Natural killer cell treated with Interleukin-12 subunit alpha and Interleukin-12 subunit beta and Interleukin-15 and Interleukin-18, amount 100 ng/mL, for 72 hours (primary cell): ENCODE measurements at regions not wholly inside any gene's neighbourhood (a gene's known extent, or its start where the extent isn't known, plus 50 kb on each side); places are given as distances from the start of the nearest gene placed in this dataset.

Experiments
- ATAC-seq, 2 donors: fragments of 150-1000 bp; cut with Tn5 transposase in 1 of 2; sonication (Bioruptor Pico), chemical (Tn5 transposase) in 1 of 2; 2 replicates each; pipeline ENCODE4 v1.10.0; 2021
- DNase-seq: peaks from one replicate; pipeline ENCODE4 v3.0.0; 2022; ENCODE audit warnings: low spot score
- H3K27ac Mint-ChIP-seq, 2 donors: 1 replicate in 1 of 2; 2 replicates in 1 of 2; pipeline ENCODE4 v1.8.0; 2022; ENCODE audit warnings: mixed read lengths in 2 of 2, mild to moderate bottlenecking in 1 of 2, moderate library complexity in 1 of 2
- H3K27me3 Mint-ChIP-seq, 2 donors: 1 replicate in 1 of 2; 2 replicates in 1 of 2; pipeline ENCODE4 v1.8.0; 2022; ENCODE audit warnings: mixed read lengths in 2 of 2
- H3K36me3 Mint-ChIP-seq: one replicate; pipeline ENCODE4 v1.8.0; 2022; ENCODE audit warnings: mixed read lengths
- H3K4me1 Mint-ChIP-seq, 2 donors: 1 replicate in 1 of 2; 2 replicates in 1 of 2; pipeline ENCODE4 v1.8.0; 2022; ENCODE audit warnings: low read depth in 2 of 2, mixed read lengths in 2 of 2, mild to moderate bottlenecking in 1 of 2
- H3K4me3 Mint-ChIP-seq: one replicate; pipeline ENCODE4 v1.8.0; 2022; ENCODE audit warnings: mixed read lengths
- H3K9me3 Mint-ChIP-seq: 2 replicates; pipeline ENCODE4 v1.8.0; 2022; ENCODE audit warnings: mixed read lengths

DNA sequence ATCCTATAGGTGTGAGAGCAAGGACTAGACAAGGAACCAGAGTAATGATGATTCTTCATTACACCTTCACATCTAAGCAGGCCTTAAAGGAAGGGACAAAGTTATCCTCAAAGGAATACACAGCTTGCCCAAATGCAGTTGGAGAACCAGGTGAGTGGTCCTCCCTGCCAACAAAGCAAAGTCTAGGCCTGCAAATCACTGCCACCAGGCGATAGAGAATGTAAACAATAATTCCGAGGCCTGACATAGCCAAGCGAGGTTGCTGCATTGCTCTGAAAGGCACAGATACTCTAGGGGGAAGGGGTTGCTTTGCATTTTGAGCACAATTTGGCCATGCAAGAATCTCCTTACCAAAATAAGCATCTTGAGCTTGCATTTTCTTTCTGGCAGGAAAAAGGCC is 178.2 kb upstream of the FAT1 start:
- DNase-seq: no peak
- Mint-ChIP-seq H3K36me3 (peaks cover 8% of the 10 kb centered on the region), H3K27ac (no peak overlapping the region), H3K9me3 (peaks cover 19% of the 10 kb centered on the region), H3K27me3 (no peaks in the 10 kb centered on the region), H3K4me1 (no peaks in the 10 kb centered on the region), H3K4me3 (no peak overlapping the region)
- no peak for ATAC-seq

DNA sequence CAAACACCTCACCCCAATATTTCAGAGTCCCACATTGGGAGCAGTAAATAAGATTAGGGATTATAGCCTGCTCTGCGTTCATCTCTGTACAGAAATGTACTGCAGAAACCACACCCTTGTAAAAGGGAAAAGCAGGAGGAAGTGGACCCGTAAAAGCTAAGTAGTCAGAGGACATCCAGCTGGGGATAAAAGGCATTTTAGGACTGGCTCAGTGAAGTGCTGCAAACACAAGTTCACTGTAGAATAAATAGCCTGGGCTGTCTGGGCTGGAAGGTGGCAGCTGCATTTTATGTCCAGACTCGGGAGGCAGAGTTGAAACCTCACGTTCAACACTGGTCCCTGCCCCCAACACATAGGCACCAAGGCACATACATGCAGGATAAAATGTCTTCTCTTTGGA is 178.7 kb upstream of the FAT1 start:
- H3K36me3 Mint-ChIP-seq: peaks cover 6% of the 10 kb centered on the region
- H3K4me3 Mint-ChIP-seq: no peak overlapping the region
- H3K9me3 Mint-ChIP-seq: peaks cover 18% of the 10 kb centered on the region
- H3K4me1 Mint-ChIP-seq: no peaks in the 10 kb centered on the region
- H3K27me3 Mint-ChIP-seq: no peaks in the 10 kb centered on the region
- H3K27ac Mint-ChIP-seq: no peak overlapping the region
- DNase-seq (no peak), ATAC-seq (no peak)

DNA sequence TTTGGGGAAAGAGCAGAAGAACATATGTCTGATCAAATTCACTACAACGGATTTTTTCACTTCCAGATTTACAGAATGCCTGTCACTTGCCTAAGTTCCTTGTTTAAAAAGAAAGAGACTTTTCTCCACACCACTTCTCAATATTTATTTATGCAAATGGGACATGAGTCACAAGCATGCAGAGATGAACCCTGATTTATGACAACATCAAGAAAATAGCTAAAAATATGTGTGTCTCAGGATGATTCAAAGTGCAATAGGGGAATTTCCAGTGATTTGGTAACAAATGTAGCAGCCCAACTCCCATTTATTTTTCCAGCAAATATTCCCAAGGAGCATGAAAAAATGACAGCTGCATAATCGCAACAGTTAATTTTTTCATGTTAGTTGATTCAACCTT is 180.4 kb upstream of the FAT1 start:
- H3K4me3 Mint-ChIP-seq: no peak overlapping the region
- DNase-seq (no peak), ATAC-seq (no peak)
- peaks cover 16% of the 10 kb centered on the region for H3K9me3 Mint-ChIP-seq
- no peak overlapping the region for H3K27ac Mint-ChIP-seq
- H3K4me1 Mint-ChIP-seq: no peaks in the 10 kb centered on the region
- peaks cover 6% of the 10 kb centered on the region for H3K36me3 Mint-ChIP-seq
- no peaks in the 10 kb centered on the region for H3K27me3 Mint-ChIP-seq

DNA sequence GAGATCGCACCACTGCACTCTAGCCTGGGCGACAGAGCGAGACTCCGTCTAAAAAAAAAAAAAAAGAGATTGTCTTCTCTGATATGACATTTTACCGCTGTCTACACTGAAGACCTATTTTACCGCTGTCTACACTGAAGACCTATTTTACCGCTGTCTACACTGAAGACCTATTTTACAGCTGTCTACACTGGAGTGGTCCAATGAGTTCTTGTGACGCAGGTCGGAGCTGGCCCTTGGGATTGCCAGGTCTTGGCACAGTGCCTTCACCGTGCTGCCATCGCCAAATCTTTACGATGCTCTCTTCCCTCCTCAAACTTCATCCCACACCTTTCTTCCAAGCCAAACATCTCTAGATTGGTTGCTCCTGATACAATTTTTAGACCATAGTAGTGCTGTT is 183.1 kb upstream of the FAT1 start:
- Mint-ChIP-seq H3K4me1 (no peaks in the 10 kb centered on the region), H3K4me3 (no peak overlapping the region), H3K27me3 (no peaks in the 10 kb centered on the region), H3K27ac (no peak overlapping the region), H3K9me3 (peaks cover 22% of the 10 kb centered on the region), H3K36me3 (peaks cover 6% of the 10 kb centered on the region)
- no peak for DNase-seq
- ATAC-seq: no peak

DNA sequence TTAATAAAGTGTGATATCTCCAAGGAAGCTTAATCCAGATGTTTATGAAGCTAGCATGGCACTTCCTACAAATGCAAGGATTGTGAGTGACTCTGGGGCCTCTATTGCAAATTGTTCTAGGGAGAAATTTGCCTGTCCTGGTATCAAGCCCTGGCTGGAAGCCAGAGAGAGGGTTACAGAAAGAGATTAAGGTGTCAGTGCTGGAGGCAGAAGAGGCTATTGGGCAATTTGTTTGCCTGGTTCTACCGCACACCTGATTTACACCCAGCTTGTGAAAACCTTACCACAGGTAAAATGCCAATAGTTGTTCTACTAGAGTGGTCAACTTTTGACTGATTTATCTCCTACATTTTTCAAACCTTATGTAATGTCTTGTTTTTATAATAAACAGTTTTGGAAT is 186.7 kb upstream of the FAT1 start:
- no peaks in the 10 kb centered on the region for H3K4me1 Mint-ChIP-seq
- no peak for DNase-seq
- no peak overlapping the region for H3K4me3 Mint-ChIP-seq
- H3K36me3 Mint-ChIP-seq: peaks cover 6% of the 10 kb centered on the region
- H3K27me3 Mint-ChIP-seq: no peaks in the 10 kb centered on the region
- no peak for ATAC-seq
- H3K9me3 Mint-ChIP-seq: peaks cover 26% of the 10 kb centered on the region
- no peak overlapping the region for H3K27ac Mint-ChIP-seq

DNA sequence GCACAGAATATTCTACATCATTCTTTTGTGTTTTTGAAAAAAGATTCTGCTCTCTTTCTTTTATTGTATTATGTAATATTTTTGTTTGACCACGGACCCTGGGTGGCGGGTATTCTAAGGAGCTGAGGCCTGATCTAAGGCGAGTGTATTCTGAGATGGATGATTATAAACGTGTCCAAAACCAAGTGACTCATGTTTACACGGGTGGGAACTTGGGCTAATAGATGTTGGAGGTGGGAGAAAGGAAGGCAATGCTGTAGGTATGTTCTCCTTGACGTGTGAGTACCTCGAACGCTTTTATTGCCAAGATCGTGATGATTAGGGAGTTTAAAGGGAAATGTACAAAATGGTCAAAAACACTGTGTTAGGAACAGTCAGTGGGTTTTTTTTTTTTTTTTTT is 188.9 kb upstream of the FAT1 start:
- H3K4me3 Mint-ChIP-seq: no peak overlapping the region
- no peak for ATAC-seq
- peaks cover 5% of the 10 kb centered on the region for H3K36me3 Mint-ChIP-seq
- H3K9me3 Mint-ChIP-seq: peaks cover 21% of the 10 kb centered on the region
- no peaks in the 10 kb centered on the region for H3K4me1 Mint-ChIP-seq
- no peak overlapping the region for H3K27ac Mint-ChIP-seq
- no peak for DNase-seq
- H3K27me3 Mint-ChIP-seq: no peaks in the 10 kb centered on the region

DNA sequence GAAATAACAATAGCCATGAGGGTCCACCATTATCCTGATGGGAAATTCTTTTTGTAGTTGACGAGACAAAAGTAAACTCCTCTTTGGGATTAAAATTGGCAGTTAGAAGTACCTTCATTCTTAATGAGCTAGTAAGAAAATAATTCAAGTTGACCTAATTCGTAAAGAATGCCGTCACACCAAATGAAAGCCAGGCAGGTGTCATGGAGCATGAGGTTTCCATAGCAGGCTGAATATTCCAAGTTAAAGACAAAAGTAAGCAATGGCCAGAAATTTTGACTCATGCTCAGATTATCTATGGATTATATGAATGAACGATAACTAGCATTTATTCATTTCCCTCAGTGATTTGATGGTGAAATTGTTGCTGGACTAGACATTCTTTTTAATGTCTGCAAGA is 192.2 kb upstream of the FAT1 start:
- Mint-ChIP-seq H3K36me3 (peaks cover 4% of the 10 kb centered on the region), H3K4me1 (no peaks in the 10 kb centered on the region), H3K9me3 (peaks cover 16% of the 10 kb centered on the region), H3K27ac (no peak overlapping the region), H3K27me3 (no peaks in the 10 kb centered on the region), H3K4me3 (no peak overlapping the region)
- no peak for ATAC-seq
- DNase-seq: no peak

DNA sequence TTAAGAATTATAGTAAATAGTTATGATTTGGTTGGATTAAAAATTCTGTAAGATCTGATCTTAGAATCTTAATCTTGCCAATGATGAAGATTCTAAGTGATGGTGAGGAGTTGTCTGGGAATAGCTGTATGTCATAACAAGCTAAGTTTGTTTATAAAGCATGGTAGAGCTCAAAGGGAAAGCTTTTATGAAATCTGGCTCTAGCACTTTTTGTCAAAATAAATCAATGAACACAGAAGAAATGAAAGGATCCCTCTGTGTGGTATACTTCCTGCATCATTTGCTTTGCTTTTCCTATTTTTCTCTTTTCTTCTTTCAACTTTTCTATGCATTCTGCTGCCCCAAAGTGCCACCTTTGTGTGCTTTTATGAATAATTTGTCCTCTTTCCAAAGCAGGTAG is 193.5 kb upstream of the FAT1 start:
- Mint-ChIP-seq H3K9me3 (peaks cover 13% of the 10 kb centered on the region), H3K27ac (no peak overlapping the region), H3K27me3 (no peaks in the 10 kb centered on the region), H3K4me3 (no peak overlapping the region), H3K4me1 (no peaks in the 10 kb centered on the region), H3K36me3 (peaks cover 4% of the 10 kb centered on the region)
- ATAC-seq: no peak
- DNase-seq: no peak

DNA sequence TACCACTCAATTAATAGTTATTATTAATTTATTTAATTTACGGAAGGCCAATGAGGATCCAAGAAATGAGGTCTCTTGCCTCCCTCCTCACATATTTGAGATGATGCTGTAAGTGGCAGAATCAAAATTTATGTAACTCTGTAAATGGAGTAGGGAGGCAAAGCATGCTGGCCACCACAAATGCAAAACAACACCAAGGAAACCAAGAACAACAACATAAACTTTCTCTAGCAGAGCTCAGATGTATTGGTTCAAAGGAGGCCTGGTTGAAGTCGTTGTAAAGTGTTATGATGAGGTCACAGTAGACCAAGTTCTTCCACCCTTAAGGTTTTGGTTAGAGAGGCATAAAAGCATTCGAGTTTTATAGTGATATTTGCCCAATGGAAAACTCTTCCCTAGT is 194.8 kb upstream of the FAT1 start:
- DNase-seq (no peak), ATAC-seq (no peak)
- Mint-ChIP-seq H3K4me1 (no peaks in the 10 kb centered on the region), H3K36me3 (peaks cover 4% of the 10 kb centered on the region), H3K27me3 (no peaks in the 10 kb centered on the region), H3K27ac (no peak overlapping the region), H3K4me3 (no peak overlapping the region), H3K9me3 (peaks cover 10% of the 10 kb centered on the region)

DNA sequence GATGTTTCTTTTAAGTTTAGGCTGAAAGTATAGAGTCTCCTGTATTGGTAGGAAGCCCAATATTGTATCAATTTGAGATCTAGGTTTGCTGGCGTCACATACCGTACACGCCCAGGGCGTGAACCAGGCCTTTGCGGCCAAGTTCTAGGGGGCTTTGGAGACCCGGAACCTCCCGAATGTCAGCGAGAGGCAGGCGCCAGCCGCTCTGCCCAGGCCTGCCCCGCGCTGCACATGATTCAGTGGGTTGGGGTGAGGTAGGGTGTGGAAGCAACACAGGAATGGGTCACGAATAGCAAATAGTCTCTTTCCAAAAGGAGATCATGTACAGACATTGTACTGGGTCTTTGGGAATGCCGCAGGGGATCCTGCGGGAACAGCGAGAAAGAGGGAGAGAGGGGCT is 195.7 kb upstream of the FAT1 start:
- no peaks in the 10 kb centered on the region for H3K27me3 Mint-ChIP-seq
- no peak overlapping the region for H3K27ac Mint-ChIP-seq
- H3K36me3 Mint-ChIP-seq: peaks cover 4% of the 10 kb centered on the region
- ATAC-seq (no peak), DNase-seq (no peak)
- no peak overlapping the region for H3K4me3 Mint-ChIP-seq
- no peaks in the 10 kb centered on the region for H3K4me1 Mint-ChIP-seq
- H3K9me3 Mint-ChIP-seq: peaks cover 13% of the 10 kb centered on the region

DNA sequence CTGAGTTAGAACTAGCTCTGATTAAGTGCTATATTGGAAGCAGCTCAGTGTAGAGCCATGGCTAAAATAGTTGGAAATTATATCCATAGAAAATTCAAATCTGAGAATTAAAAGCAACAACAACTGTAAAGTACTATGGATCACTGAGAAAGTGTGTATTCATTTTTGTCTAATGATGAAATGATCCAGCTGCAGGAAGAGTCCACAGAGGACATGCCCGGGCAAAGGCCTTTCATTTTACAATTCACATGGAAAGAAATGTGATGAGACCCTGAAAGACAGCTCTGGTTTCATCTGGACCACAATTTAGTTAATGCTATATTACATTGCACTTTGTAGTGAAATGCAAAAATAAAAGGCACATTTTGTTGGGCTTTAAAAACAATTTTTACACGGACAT is 196.8 kb upstream of the FAT1 start:
- no peak for DNase-seq
- no peak for ATAC-seq
- Mint-ChIP-seq H3K4me3 (no peak overlapping the region), H3K36me3 (peaks cover 4% of the 10 kb centered on the region), H3K27ac (no peak overlapping the region), H3K9me3 (peaks cover 10% of the 10 kb centered on the region), H3K4me1 (no peaks in the 10 kb centered on the region), H3K27me3 (no peaks in the 10 kb centered on the region)

DNA sequence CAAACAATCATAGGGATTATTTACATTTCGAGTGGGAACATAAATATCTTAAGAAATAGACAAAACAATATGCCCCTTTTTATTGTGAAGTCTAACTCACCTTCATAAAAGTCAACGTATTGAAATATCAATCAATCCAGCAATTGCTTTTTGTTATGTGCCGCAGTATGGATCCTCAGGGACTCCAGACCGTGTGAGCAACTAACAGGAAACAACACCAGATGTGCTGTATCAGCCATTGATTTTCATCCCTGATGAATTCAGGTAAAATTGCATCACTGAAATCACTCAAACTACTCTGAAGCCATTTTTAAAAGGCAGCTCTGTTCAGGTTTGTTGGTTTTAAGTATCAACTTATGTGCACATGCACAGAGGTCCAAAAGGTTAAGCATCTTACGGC is 197.3 kb upstream of the FAT1 start:
- peaks cover 4% of the 10 kb centered on the region for H3K36me3 Mint-ChIP-seq
- DNase-seq: no peak
- peaks cover 10% of the 10 kb centered on the region for H3K9me3 Mint-ChIP-seq
- ATAC-seq: no peak
- H3K4me1 Mint-ChIP-seq: no peaks in the 10 kb centered on the region
- no peak overlapping the region for H3K27ac Mint-ChIP-seq
- H3K4me3 Mint-ChIP-seq: no peak overlapping the region
- H3K27me3 Mint-ChIP-seq: no peaks in the 10 kb centered on the region

DNA sequence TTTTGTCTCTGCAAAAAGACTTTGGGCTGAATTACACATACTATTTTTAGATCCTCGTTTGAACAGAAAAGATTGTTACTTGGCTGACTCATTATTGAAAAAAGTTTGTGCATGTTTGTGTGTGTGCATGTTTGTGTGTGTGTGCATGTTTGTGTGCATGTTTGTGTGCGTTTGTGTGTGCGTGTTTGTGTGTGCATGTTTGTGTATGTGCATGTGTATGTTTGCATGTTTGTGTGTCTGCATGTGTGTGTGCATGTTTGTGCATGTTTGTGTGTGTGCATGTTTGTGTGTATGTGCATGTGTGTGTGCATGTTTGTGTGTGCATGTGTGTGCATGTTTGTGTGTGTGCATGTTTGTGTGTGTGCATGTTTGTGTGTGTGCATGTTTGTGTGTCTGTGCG is 201.1 kb upstream of the FAT1 start:
- H3K27me3 Mint-ChIP-seq: no peaks in the 10 kb centered on the region
- no peak for ATAC-seq
- peaks cover 7% of the 10 kb centered on the region for H3K9me3 Mint-ChIP-seq
- H3K4me1 Mint-ChIP-seq: no peaks in the 10 kb centered on the region
- DNase-seq: no peak
- no peak overlapping the region for H3K4me3 Mint-ChIP-seq
- H3K36me3 Mint-ChIP-seq: no peaks in the 10 kb centered on the region
- no peak overlapping the region for H3K27ac Mint-ChIP-seq

DNA sequence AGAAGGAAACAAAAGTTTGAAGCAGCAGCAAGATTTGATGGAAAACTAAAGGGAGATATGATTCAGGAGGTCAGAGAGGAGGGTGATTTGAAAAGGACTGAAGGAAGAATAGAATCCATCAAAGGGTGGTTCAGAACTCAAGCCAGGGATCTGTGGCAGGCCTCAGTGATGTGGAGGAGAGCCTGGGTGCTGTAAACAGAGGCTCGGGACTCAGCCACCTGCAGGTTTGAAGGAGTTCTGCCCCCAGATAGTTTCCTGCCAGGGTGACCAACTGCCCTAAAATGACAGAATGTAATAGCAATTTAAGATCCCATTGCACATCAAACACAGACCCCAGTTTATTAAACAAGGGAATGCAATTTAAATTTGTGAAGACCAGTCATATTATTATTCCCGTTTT is 204.0 kb upstream of the FAT1 start:
- H3K27ac Mint-ChIP-seq: no peak overlapping the region
- DNase-seq (no peak), ATAC-seq (no peak)
- peaks cover 11% of the 10 kb centered on the region for H3K9me3 Mint-ChIP-seq
- H3K27me3 Mint-ChIP-seq: no peaks in the 10 kb centered on the region
- H3K4me1 Mint-ChIP-seq: no peaks in the 10 kb centered on the region
- H3K4me3 Mint-ChIP-seq: no peak overlapping the region
- no peaks in the 10 kb centered on the region for H3K36me3 Mint-ChIP-seq

DNA sequence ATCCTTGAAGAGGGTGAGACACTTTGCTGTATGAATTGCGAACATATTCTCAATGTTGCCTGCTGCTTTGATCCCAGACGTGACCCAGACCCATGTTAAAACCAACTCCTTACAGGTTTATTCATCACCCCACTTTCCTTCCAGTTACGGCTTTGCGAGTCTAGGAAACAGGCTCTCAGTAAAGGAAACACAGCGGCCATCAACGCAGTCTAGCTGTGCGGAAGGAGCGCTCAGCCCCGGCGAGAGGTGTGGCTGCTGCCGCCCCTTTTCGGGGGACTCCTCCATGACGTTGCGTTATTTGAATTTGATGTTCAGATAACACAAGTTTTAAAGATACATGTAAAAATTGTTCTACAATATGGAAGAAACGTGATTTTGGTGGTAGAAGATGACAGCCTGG is 206.4 kb upstream of the FAT1 start:
- ATAC-seq: no peak
- Mint-ChIP-seq H3K27ac (no peak overlapping the region), H3K27me3 (no peaks in the 10 kb centered on the region), H3K9me3 (peaks cover 8% of the 10 kb centered on the region), H3K36me3 (no peaks in the 10 kb centered on the region), H3K4me1 (no peaks in the 10 kb centered on the region), H3K4me3 (no peak overlapping the region)
- no peak for DNase-seq

DNA sequence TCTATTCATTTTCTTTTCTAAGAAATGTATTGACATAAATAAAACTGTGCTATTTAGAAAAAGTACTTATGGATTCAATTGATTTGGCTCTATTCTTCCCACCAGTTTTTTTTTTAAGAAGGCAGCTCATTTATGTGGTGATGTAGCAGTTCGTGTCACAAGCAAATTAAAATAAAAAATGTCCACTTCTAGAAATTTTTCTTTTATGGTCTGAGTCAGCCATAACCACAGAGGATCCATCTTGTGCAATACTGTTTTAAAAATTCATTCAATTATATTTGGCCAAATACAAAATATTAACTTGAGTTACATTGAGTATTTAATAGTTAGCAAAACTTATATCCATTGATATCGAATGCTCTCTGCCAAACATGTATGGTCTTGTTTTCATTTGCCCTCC is 207.9 kb upstream of the FAT1 start:
- ATAC-seq (no peak), DNase-seq (no peak)
- Mint-ChIP-seq H3K4me1 (no peaks in the 10 kb centered on the region), H3K4me3 (no peak overlapping the region), H3K27ac (no peak overlapping the region), H3K27me3 (no peaks in the 10 kb centered on the region), H3K9me3 (peaks cover 11% of the 10 kb centered on the region), H3K36me3 (no peaks in the 10 kb centered on the region)
